A549 (cell line): ENCODE measurements at regions not wholly inside any gene's neighbourhood (a gene's known extent, or its start where the extent isn't known, plus 50 kb on each side); places are given as distances from the start of the nearest gene placed in this dataset.

Experiments
- ATAC-seq, 2 experiments: fragments of 200-7000 bp in 1 of 2; fragments of >200 bp in 1 of 2; cut with Nextera tagmentation in 1 of 2; cut with Tn5 transposase in 1 of 2; 3 replicates each; pipeline versions ENCODE4 v1.8.0 to v1.9.1; 2018 to 2020; ENCODE audit warnings: mild to moderate bottlenecking in 1 of 2, moderate library complexity in 1 of 2
- CTCF ChIA-PET: fragments of 300-600 bp; sonication (Branson Sonifier 250); formaldehyde crosslinking; extraction: SDS; loops from one replicate; lab custom pipeline; 2021; ENCODE audit warnings: antibody characterized with exemption, inconsistent platforms; lab: Yijun Ruan, JAX
- POLR2A ChIA-PET: fragments of 350-600 bp; formaldehyde crosslinking; extraction: SDS; loops from one replicate; lab custom pipeline; 2021; ENCODE audit warnings: antibody characterized with exemption, inconsistent platforms; lab: Yijun Ruan, JAX
- DNase-seq, 2 experiments: peaks; one replicate each; pipeline versions ENCODE4 v3.0.0 to v3.0.0-alpha.2; 2011 to 2016; ENCODE audit warnings: low read depth in 1 of 2, low spot score in 1 of 2
- FAIRE-seq: peaks from 2 replicates; lab custom pipeline; 2011; peaks lifted over from hg19 to GRCh38; lab: Jason Lieb, UNC
- H3K27ac ChIP-seq, 2 experiments: fragments of >200 bp; sonication (Bioruptor Twin); formaldehyde crosslinking; 3 replicates each; pipeline ENCODE4 v1.5.1; 2016 to 2017
- H3K4me1 ChIP-seq: fragments of >200 bp; sonication (Bioruptor Twin); formaldehyde crosslinking; 3 replicates; pipeline ENCODE4 v1.6.1; 2016
- H3K4me2 ChIP-seq: fragments of >200 bp; sonication (Bioruptor Twin); formaldehyde crosslinking; 3 replicates; pipeline ENCODE4 v1.6.1; 2016
- H3K4me3 ChIP-seq: fragments of >200 bp; sonication (Bioruptor Twin); formaldehyde crosslinking; 3 replicates; pipeline ENCODE4 v1.5.1; 2016
- H3K9me3 ChIP-seq: fragments of >200 bp; sonication (Bioruptor Twin); formaldehyde crosslinking; 3 replicates; pipeline ENCODE4 v1.6.1; 2016
- CBX8 ChIP-seq: fragments of 200-600 bp; sonication (generic); IDR thresholded peaks from 2 replicates; pipeline ENCODE4 v1.6.1; 2016
- EHF ChIP-seq: fragments of 250-450 bp; sonication (Bioruptor Pico); IDR thresholded peaks from 2 replicates; pipeline ENCODE4 v1.5.0; 2020; ENCODE audit warnings: mild to moderate bottlenecking
- ESRRA ChIP-seq: fragments of 150-350 bp; IDR thresholded peaks from 2 replicates; pipeline ENCODE4 v1.6.1; 2014; ENCODE audit warnings: mild to moderate bottlenecking, low read length, borderline replicate concordance
- FOSB ChIP-seq: fragments of 250-450 bp; sonication (Bioruptor Pico); IDR thresholded peaks from 2 replicates; pipeline ENCODE4 v1.5.0; 2020; ENCODE audit warnings: mild to moderate bottlenecking, moderate library complexity
- FOSL2 ChIP-seq, 2 experiments: fragments of 450-650 bp in 1 of 2; fragments of >200 bp in 1 of 2; sonication (Bioruptor Twin) in 1 of 2; formaldehyde crosslinking; IDR thresholded peaks; 2 replicates each; pipeline versions ENCODE4 v1.5.0 to v1.6.1; 2016 to 2020; ENCODE audit warnings: mild to moderate bottlenecking in 1 of 2, moderate library complexity in 1 of 2
- GATA3 ChIP-seq: IDR thresholded peaks from 2 replicates; pipeline ENCODE4 v1.6.1; 2012; ENCODE audit warnings: borderline replicate concordance
- HDAC2 ChIP-seq: fragments of 200-600 bp; sonication (generic); IDR thresholded peaks from 2 replicates; pipeline ENCODE4 v1.6.1; 2016
- HEYL ChIP-seq: fragments of 250-450 bp; sonication (Bioruptor Pico); IDR thresholded peaks from 2 replicates; pipeline ENCODE4 v1.8.0; 2021; ENCODE audit warnings: mild to moderate bottlenecking, moderate library complexity
- HOXA7 ChIP-seq: fragments of 250-450 bp; sonication (Bioruptor Pico); IDR thresholded peaks from 2 replicates; pipeline ENCODE4 v1.5.0; 2020; ENCODE audit warnings: mild to moderate bottlenecking, moderate library complexity
- HOXB13 ChIP-seq: fragments of 250-450 bp; sonication (Bioruptor Pico); IDR thresholded peaks from 2 replicates; pipeline ENCODE4 v1.5.0; 2020; ENCODE audit warnings: low read depth, mild to moderate bottlenecking, moderate library complexity
- HOXB5 ChIP-seq: fragments of 250-450 bp; sonication (Bioruptor Pico); IDR thresholded peaks from 2 replicates; pipeline ENCODE4 v1.5.0; 2020; ENCODE audit warnings: mild to moderate bottlenecking, moderate library complexity
- KDM1A ChIP-seq: fragments of 200-600 bp; sonication (generic); IDR thresholded peaks from 2 replicates; pipeline ENCODE4 v1.6.1; 2016; ENCODE audit warnings: low read depth, mild to moderate bottlenecking
- NPAS2 ChIP-seq: fragments of 250-450 bp; sonication (Bioruptor Pico); IDR thresholded peaks from 2 replicates; pipeline ENCODE4 v1.8.0; 2022; ENCODE audit warnings: mild to moderate bottlenecking, moderate library complexity, borderline replicate concordance
- NR3C1 ChIP-seq: fragments of >200 bp; sonication (Bioruptor Twin); formaldehyde crosslinking; IDR thresholded peaks from 3 replicates; pipeline ENCODE4 v1.6.1; 2017
- PHF8 ChIP-seq: fragments of 200-600 bp; sonication (generic); IDR thresholded peaks from 2 replicates; pipeline ENCODE4 v1.6.1; 2016; ENCODE audit warnings: low read depth, mild to moderate bottlenecking, antibody characterized with exemption, moderate library complexity, borderline replicate concordance
- POLR2AphosphoS2 ChIP-seq: conservative IDR thresholded peaks from 2 replicates; pipeline ENCODE4 v1.6.1; 2012; ENCODE audit warnings: low read length, improper control_type of control experiment, inconsistent platforms
- RCOR1 ChIP-seq: fragments of 150-350 bp; IDR thresholded peaks from 2 replicates; pipeline ENCODE4 v1.6.1; 2014; ENCODE audit warnings: antibody characterized with exemption, low read length, low read depth
- SREBF2 ChIP-seq: fragments of 450-650 bp; IDR thresholded peaks from 2 replicates; pipeline ENCODE4 v1.6.1; 2014; ENCODE audit warnings: mild to moderate bottlenecking, moderate library complexity
- TFCP2L1 ChIP-seq: fragments of 250-450 bp; sonication (Bioruptor Pico); IDR thresholded peaks from 2 replicates; pipeline ENCODE4 v1.5.0; 2021; ENCODE audit warnings: mild to moderate bottlenecking
- ZFP36 ChIP-seq: fragments of 450-650 bp; IDR thresholded peaks from 2 replicates; pipeline ENCODE4 v1.6.1; 2014; ENCODE audit warnings: borderline replicate concordance; ENCODE audit not compliant: partially characterized antibody
- ZSCAN20 ChIP-seq: fragments of 250-450 bp; sonication (Bioruptor Pico); IDR thresholded peaks from 2 replicates; pipeline ENCODE4 v1.8.0; 2022; ENCODE audit warnings: mild to moderate bottlenecking, moderate library complexity
- WGBS: methylation state at CpG from one replicate; pipeline ENCODE4 v1.1.6; 2017; ENCODE audit errors: missing lambda C conversion rate; 5-methylcytosine and 5-hydroxymethylcytosine counted together
- TF ChIP-seq, protein P1 (sequence below): fragments of 250-450 bp; sonication (Bioruptor Pico); IDR thresholded peaks from 2 replicates; pipeline ENCODE4 v1.5.0; 2021; ENCODE audit warnings: mild to moderate bottlenecking, moderate library complexity, borderline replicate concordance
- TF ChIP-seq, protein P2 (sequence below): fragments of 450-650 bp; IDR thresholded peaks from 2 replicates; pipeline ENCODE4 v1.6.1; 2014; ENCODE audit warnings: antibody characterized with exemption

DNA sequence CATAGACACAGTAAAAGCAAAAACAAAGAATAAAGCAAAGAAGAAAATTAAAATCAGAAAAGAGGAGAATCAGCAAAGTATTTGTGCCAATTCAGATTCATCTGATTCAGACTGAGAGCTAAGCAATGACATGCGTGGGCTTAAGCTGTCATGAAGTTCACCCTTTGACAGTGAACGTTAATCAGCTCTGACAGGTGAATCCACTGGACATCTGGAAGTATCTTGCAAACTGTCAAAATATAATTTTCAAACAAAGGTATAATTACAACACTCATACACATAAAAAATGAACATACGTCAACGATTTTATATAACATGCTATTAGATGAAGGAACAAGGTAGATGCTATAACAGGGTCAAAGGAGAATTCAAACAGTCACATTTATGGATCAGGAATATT is 596.3 kb upstream of the SALL1 start:
- WGBS: 35% methylated on average over 4 of the region's 4 CpGs
- no peaks in the 10 kb centered on the region for H3K4me1 ChIP-seq
- FAIRE-seq (no peak), DNase-seq (no peak)
- H3K4me2 ChIP-seq: no peak overlapping the region
- TF ChIP-seq FOSL2 (IDR thresholded peaks at IDR 0.05) (no peak), FOSL2 (CRISPR knock-in tag; IDR thresholded peaks at IDR 0.05) (no peak), EHF (CRISPR knock-in tag) (no peak)
- TF ChIP-seq, all 56 proteins: peak for 0
- no peak overlapping the region for H3K4me3 ChIP-seq
- ATAC-seq: no peak
- ChIA-PET CTCF (no interaction called here), POLR2A (no interaction called here)
- no peaks in the 10 kb centered on the region for H3K9me3 ChIP-seq
- no peak overlapping the region for H3K27ac ChIP-seq

DNA sequence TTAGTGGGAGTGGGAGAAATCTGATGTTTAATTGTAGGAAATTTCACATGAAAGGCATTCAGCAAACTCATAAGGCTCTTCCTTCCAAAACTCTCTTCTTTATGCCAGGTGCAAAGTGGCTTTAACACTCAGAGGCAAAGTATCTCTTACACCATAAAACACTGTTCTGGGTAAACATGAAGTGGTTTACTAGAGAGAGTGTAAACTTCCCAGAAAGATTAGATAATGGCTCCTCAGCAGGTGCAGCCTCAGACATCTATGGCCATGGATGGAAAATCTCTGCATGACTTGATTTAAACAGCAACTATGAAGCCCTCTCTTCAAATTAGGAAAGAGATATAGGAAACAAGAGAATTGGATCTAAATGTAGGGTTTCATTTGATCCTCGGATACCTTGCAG is 583.1 kb upstream of the SALL1 start:
- ChIA-PET CTCF (no interaction called here), POLR2A (no interaction called here)
- no peak overlapping the region for H3K27ac ChIP-seq
- no peaks in the 10 kb centered on the region for H3K4me1 ChIP-seq
- no peak overlapping the region for H3K4me3 ChIP-seq
- H3K9me3 ChIP-seq: no peaks in the 10 kb centered on the region
- ATAC-seq (no peak), DNase-seq (no peak), FAIRE-seq (no peak)
- H3K4me2 ChIP-seq: no peak overlapping the region
- 0% methylated on average over 1 of the region's 1 CpG for WGBS
- TF ChIP-seq SREBF2: no peak
- no peak for TF ChIP-seq HOXA7 (CRISPR knock-in tag)
- TF ChIP-seq HOXB5 (CRISPR knock-in tag): no peak
- no peak for TF ChIP-seq ZSCAN20 (CRISPR knock-in tag)
- TF ChIP-seq KDM1A: no peak
- no peak for TF ChIP-seq ZFP36
- TF ChIP-seq FOSB: no peak
- TF ChIP-seq HDAC2: no peak
- no peak for TF ChIP-seq NPAS2 (CRISPR knock-in tag)
- no peak for TF ChIP-seq GATA3

DNA sequence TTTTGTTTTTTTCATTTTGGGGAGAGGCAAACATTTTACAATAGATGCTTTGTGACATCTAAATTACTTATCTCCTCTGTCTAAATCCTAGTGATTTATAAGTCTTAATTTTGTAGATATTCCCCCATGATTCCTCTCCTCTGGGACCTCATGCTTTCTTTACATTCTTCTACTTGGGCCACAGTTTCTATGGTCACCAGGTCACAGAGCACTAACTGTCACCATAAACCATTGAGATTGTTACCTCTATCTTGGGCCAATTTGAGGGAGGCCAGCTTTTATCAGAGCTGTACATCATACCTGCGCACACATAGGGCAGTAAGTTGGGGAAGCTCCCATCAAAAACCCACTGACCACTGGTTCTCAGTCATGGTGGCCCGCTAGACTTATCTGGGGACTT is 582.1 kb upstream of the SALL1 start:
- H3K27ac ChIP-seq: no peak overlapping the region
- 31% methylated on average over 2 of the region's 2 CpGs for WGBS
- H3K9me3 ChIP-seq: no peaks in the 10 kb centered on the region
- no peak for ATAC-seq
- H3K4me1 ChIP-seq: no peaks in the 10 kb centered on the region
- POLR2A ChIA-PET: no interaction called here
- TF ChIP-seq HEYL (CRISPR knock-in tag) (no peak), NR3C1 (no peak), ZSCAN20 (CRISPR knock-in tag) (no peak), POLR2AphosphoS2 (no peak), RCOR1 (no peak), CBX8 (no peak), ESRRA (no peak), ZFP36 (no peak), GATA3 (no peak), KDM1A (no peak), TFCP2L1 (CRISPR knock-in tag) (no peak), PHF8 (no peak), FOSL2 (IDR thresholded peaks at IDR 0.05) (no peak), FOSL2 (CRISPR knock-in tag; IDR thresholded peaks at IDR 0.05) (no peak), HOXB13 (CRISPR knock-in tag) (no peak)
- TF ChIP-seq, protein P1, sequence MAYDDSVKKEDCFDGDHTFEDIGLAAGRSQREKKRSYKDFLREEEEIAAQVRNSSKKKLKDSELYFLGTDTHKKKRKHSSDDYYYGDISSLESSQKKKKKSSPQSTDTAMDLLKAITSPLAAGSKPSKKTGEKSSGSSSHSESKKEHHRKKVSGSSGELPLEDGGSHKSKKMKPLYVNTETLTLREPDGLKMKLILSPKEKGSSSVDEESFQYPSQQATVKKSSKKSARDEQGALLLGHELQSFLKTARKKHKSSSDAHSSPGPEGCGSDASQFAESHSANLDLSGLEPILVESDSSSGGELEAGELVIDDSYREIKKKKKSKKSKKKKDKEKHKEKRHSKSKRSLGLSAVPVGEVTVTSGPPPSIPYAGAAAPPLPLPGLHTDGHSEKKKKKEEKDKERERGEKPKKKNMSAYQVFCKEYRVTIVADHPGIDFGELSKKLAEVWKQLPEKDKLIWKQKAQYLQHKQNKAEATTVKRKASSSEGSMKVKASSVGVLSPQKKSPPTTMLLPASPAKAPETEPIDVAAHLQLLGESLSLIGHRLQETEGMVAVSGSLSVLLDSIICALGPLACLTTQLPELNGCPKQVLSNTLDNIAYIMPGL (CRISPR knock-in tag): no peak
- TF ChIP-seq, protein P2, sequence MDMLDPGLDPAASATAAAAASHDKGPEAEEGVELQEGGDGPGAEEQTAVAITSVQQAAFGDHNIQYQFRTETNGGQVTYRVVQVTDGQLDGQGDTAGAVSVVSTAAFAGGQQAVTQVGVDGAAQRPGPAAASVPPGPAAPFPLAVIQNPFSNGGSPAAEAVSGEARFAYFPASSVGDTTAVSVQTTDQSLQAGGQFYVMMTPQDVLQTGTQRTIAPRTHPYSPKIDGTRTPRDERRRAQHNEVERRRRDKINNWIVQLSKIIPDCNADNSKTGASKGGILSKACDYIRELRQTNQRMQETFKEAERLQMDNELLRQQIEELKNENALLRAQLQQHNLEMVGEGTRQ: no peak
- FAIRE-seq: no peak
- no peak overlapping the region for H3K4me2 ChIP-seq
- no peak for DNase-seq
- no peak overlapping the region for H3K4me3 ChIP-seq
- CTCF ChIA-PET: interaction anchor here (1.2 kb wide), 1 partner anchor 177 kb away, joined by 3 read pairs; no protein-coding TSS in a partner anchor
